ENCODE measurements at regions not wholly inside any gene's neighbourhood (a gene's known extent, or its start where the extent isn't known, plus 50 kb on each side); places are given as distances from the start of the nearest gene placed in this dataset.

DNA sequence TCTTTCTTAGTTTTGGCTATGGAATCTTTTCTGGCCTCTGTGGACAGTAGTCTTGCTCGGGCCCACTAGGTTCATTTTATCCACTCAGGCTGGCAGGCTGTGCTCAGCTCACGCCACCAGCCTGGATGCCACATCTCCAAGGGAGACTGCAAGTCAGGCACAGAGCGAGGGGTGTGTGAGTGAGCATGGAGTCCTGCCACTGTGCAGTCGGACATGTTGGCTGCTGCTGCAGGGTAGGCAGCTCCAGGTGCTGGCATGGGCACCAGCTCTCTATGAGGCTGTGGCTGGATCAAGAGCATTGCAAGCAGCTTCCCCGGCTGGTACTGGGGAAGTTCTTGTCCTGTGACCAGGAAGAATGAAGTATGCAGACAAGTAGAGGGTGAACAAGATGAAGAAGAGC, 158.9 kb downstream of the PCTP start:
- no peak for TF ChIP-seq POLR2A (IDR thresholded peaks at IDR 0.05; ENCODE audit: extremely low read depth, insufficient read length)
- TF ChIP-seq, protein P1, sequence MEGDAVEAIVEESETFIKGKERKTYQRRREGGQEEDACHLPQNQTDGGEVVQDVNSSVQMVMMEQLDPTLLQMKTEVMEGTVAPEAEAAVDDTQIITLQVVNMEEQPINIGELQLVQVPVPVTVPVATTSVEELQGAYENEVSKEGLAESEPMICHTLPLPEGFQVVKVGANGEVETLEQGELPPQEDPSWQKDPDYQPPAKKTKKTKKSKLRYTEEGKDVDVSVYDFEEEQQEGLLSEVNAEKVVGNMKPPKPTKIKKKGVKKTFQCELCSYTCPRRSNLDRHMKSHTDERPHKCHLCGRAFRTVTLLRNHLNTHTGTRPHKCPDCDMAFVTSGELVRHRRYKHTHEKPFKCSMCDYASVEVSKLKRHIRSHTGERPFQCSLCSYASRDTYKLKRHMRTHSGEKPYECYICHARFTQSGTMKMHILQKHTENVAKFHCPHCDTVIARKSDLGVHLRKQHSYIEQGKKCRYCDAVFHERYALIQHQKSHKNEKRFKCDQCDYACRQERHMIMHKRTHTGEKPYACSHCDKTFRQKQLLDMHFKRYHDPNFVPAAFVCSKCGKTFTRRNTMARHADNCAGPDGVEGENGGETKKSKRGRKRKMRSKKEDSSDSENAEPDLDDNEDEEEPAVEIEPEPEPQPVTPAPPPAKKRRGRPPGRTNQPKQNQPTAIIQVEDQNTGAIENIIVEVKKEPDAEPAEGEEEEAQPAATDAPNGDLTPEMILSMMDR (IDR thresholded peaks at IDR 0.05; ENCODE audit: low read depth, low read length) = no peak
